ENCODE measurements at regions not wholly inside any gene's neighbourhood (a gene's known extent, or its start where the extent isn't known, plus 50 kb on each side); places are given as distances from the start of the nearest gene placed in this dataset.

DNA sequence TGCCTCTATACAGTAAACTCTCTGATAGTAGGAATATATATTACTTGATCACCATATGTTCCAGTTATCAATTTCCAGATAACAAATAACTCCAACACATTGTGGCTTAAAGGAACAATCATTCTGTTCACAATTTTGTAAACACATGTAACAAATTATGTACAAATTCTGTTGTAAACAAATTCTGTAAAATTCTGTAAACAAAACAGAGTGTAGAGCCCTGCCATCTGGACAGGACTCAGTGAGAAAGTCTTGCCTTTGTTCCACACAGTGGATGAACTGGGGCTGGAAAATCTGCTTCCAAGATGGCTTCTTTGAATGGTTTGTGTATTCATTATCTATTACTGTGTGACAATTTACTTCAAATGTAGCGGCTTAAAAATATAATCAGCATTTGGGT is 69.0 kb upstream of the LRRC7 start:
- WGBS, 2 experiments (ENCODE audit: insufficient coverage in 2 of 2), result no CpG with 5 or more reads among the region's 1 CpG
- H3K27ac ChIP-seq (ENCODE audit: low read depth, low read length, severe bottlenecking), result no peak overlapping the region
- H3K4me3 ChIP-seq (ENCODE audit: extremely low read depth, insufficient read depth, low read length, poor library complexity, severe bottlenecking), result no peak overlapping the region
- no peaks in the 10 kb centered on the region for H3K9me3 ChIP-seq (ENCODE audit: control insufficient read depth, low read length)
- H3K36me3 ChIP-seq (ENCODE audit: control insufficient read depth, insufficient read depth, low read length), result no peaks in the 10 kb centered on the region
- H3K4me1 ChIP-seq (ENCODE audit: control insufficient read depth, insufficient read depth, low read length, poor library complexity, severe bottlenecking), result peaks cover 4% of the 10 kb centered on the region

DNA sequence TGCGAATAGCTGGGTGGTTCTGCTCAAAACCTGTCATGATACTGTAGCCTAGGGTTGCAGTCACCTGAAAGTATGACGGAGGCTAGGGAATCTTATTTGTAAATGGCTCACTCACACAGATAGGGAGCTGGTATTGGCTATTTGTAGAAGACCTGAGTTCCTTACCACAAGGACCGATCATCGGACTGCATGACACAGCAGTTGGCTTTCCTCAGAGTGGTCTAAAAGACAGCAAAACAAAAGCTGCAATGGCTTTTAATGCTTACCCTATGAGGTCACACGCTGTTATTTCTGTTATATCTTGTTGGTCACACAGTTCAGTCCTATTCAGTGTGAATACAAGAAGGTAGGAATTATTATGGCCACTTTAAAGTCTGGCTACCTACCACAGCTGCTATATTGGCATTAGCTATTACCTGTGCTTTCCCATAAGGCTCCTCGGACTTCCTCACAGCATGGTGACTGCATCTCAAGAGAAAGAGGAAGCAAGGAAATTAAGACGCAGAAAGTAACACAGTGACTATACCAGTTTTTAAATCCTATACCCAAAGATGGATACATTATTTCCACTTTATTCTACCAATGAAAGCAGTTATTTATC is 68.4 kb upstream of the LRRC7 start:
- Histone ChIP-seq H3K4me3 (ENCODE audit: extremely low read depth, insufficient read depth, low read length, poor library complexity, severe bottlenecking) (no peak overlapping the region), H3K4me1 (ENCODE audit: control insufficient read depth, insufficient read depth, low read length, poor library complexity, severe bottlenecking) (peaks cover 2% of the 10 kb centered on the region), H3K9me3 (ENCODE audit: control insufficient read depth, low read length) (no peaks in the 10 kb centered on the region), H3K27ac (ENCODE audit: low read depth, low read length, severe bottlenecking) (no peak overlapping the region), H3K36me3 (ENCODE audit: control insufficient read depth, insufficient read depth, low read length) (no peaks in the 10 kb centered on the region)
- WGBS, 2 experiments (ENCODE audit: insufficient coverage in 2 of 2), result 98% methylated on average over 4 to 5 of the region's 7 CpGs

DNA sequence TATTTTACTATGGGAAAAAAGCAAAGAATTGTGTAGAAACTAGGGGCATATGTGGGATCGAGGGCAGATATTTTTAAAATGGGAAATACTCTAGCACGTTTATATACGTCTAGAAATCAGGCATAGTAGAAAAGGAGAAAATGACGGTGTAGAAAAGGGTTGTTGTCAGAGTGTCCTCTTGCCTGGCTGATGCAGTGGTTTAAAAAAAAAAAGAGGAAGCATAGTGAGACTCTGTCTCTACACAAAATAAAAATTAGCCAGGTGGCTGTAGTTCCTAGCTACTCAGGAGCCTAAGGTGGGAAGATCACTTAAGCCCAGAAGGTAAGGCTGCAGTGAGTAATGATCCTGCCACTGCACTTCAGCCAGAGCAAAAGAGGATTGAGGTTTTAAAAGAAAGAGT is 64.7 kb upstream of the LRRC7 start:
- no peaks in the 10 kb centered on the region for H3K9me3 ChIP-seq (ENCODE audit: control insufficient read depth, low read length)
- WGBS, 2 experiments (ENCODE audit: insufficient coverage in 2 of 2), result 85 to 86% methylated on average over 3 to 4 of the region's 4 CpGs
- no peak overlapping the region for H3K27ac ChIP-seq (ENCODE audit: low read depth, low read length, severe bottlenecking)
- no peak overlapping the region for H3K4me3 ChIP-seq (ENCODE audit: extremely low read depth, insufficient read depth, low read length, poor library complexity, severe bottlenecking)
- H3K4me1 ChIP-seq (ENCODE audit: control insufficient read depth, insufficient read depth, low read length, poor library complexity, severe bottlenecking), result no peaks in the 10 kb centered on the region
- H3K36me3 ChIP-seq (ENCODE audit: control insufficient read depth, insufficient read depth, low read length), result no peaks in the 10 kb centered on the region

DNA sequence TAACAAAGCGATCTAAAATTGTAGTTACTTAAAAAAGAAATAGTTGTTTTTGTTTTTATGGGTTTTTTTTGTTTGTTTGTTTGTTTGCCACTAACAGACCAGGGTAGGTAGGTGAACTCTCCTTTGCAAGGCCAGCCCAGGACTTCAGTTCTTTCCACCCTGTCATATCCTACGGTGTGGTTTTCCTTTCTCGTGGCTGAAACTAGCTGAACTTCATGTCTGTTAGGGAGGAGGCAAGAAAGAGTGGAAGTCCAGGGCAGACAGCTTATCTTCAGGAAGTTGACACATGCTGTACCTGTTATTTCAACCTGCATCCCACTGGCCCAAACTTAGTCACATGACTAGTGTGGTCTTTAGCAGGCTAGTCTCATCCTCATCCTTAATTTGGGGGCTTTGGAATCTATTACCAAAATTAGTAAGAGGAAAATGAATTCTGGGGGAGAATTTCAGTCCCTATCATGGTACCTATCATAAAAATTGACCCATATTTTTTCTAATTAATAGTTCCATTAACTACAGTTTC is 62.9 kb upstream of the LRRC7 start:
- no peaks in the 10 kb centered on the region for H3K36me3 ChIP-seq (ENCODE audit: control insufficient read depth, insufficient read depth, low read length)
- WGBS, 2 experiments (ENCODE audit: insufficient coverage in 2 of 2), result 80% methylated on average over 1 of the region's 3 CpGs; no CpG with 5 or more reads in 1 of the 2 experiments
- no peaks in the 10 kb centered on the region for H3K9me3 ChIP-seq (ENCODE audit: control insufficient read depth, low read length)
- H3K4me1 ChIP-seq (ENCODE audit: control insufficient read depth, insufficient read depth, low read length, poor library complexity, severe bottlenecking), result no peaks in the 10 kb centered on the region
- H3K4me3 ChIP-seq (ENCODE audit: extremely low read depth, insufficient read depth, low read length, poor library complexity, severe bottlenecking), result no peak overlapping the region
- H3K27ac ChIP-seq (ENCODE audit: low read depth, low read length, severe bottlenecking), result no peak overlapping the region

- Histone ChIP-seq H3K27ac (ENCODE audit: low read depth, low read length, severe bottlenecking) (no peak overlapping the region), H3K4me1 (ENCODE audit: control insufficient read depth, insufficient read depth, low read length, poor library complexity, severe bottlenecking) (no peaks in the 10 kb centered on the region), H3K4me3 (ENCODE audit: extremely low read depth, insufficient read depth, low read length, poor library complexity, severe bottlenecking) (no peak overlapping the region), H3K36me3 (ENCODE audit: control insufficient read depth, insufficient read depth, low read length) (no peaks in the 10 kb centered on the region), H3K9me3 (ENCODE audit: control insufficient read depth, low read length) (no peaks in the 10 kb centered on the region)
- no CpG with 5 or more reads among the region's 2 CpGs for WGBS, 2 experiments (ENCODE audit: insufficient coverage in 2 of 2)
Measured at GRCh38 chr1:69506311-69506710, 61.4 kb upstream of the LRRC7 start.

DNA sequence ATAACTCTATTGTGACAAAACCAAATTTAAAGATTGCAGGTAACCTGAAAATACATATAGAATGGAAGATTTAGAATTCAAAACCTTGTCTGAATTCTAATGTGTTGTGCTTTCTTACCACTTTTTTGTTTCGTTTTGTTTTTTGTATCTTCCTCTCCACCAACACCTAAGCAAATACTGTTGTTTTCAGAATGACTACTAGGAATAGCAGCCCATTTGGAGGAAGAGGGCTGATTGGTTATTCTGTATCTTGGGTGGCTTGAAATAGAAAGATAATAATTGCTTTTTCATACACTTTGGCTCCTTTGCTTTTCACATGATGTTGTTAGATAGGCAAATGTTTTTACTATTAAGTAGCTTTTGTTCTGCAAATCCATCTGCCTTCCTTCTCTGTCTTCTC is 61.0 kb upstream of the LRRC7 start:
- no CpG with 5 or more reads among the region's 1 CpG for WGBS, 2 experiments (ENCODE audit: insufficient coverage in 2 of 2)
- H3K27ac ChIP-seq (ENCODE audit: low read depth, low read length, severe bottlenecking), result no peak overlapping the region
- H3K9me3 ChIP-seq (ENCODE audit: control insufficient read depth, low read length), result no peaks in the 10 kb centered on the region
- H3K4me3 ChIP-seq (ENCODE audit: extremely low read depth, insufficient read depth, low read length, poor library complexity, severe bottlenecking), result no peak overlapping the region
- no peaks in the 10 kb centered on the region for H3K4me1 ChIP-seq (ENCODE audit: control insufficient read depth, insufficient read depth, low read length, poor library complexity, severe bottlenecking)
- no peaks in the 10 kb centered on the region for H3K36me3 ChIP-seq (ENCODE audit: control insufficient read depth, insufficient read depth, low read length)

- no peaks in the 10 kb centered on the region for H3K4me1 ChIP-seq (ENCODE audit: control insufficient read depth, insufficient read depth, low read length, poor library complexity, severe bottlenecking)
- H3K36me3 ChIP-seq (ENCODE audit: control insufficient read depth, insufficient read depth, low read length), result no peaks in the 10 kb centered on the region
- no peaks in the 10 kb centered on the region for H3K9me3 ChIP-seq (ENCODE audit: control insufficient read depth, low read length)
- no peak overlapping the region for H3K4me3 ChIP-seq (ENCODE audit: extremely low read depth, insufficient read depth, low read length, poor library complexity, severe bottlenecking)
- 75 to 83% methylated on average over 1 of the region's 1 CpG for WGBS, 2 experiments (ENCODE audit: insufficient coverage in 2 of 2)
- H3K27ac ChIP-seq (ENCODE audit: low read depth, low read length, severe bottlenecking), result no peak overlapping the region
Measured at GRCh38 chr1:69510026-69510425, 57.7 kb upstream of the LRRC7 start.

GRCh38 chr1:69511426-69512192 is 56.1 kb upstream of the LRRC7 start:
- H3K4me1 ChIP-seq (ENCODE audit: control insufficient read depth, insufficient read depth, low read length, poor library complexity, severe bottlenecking), result no peaks in the 10 kb centered on the region
- H3K36me3 ChIP-seq (ENCODE audit: control insufficient read depth, insufficient read depth, low read length), result no peaks in the 10 kb centered on the region
- H3K4me3 ChIP-seq (ENCODE audit: extremely low read depth, insufficient read depth, low read length, poor library complexity, severe bottlenecking), result no peak overlapping the region
- H3K9me3 ChIP-seq (ENCODE audit: control insufficient read depth, low read length), result no peaks in the 10 kb centered on the region
- no CpG with 5 or more reads among the region's 1 CpG for WGBS, 2 experiments (ENCODE audit: insufficient coverage in 2 of 2)
- no peak overlapping the region for H3K27ac ChIP-seq (ENCODE audit: low read depth, low read length, severe bottlenecking)

- Histone ChIP-seq H3K4me3 (ENCODE audit: extremely low read depth, insufficient read depth, low read length, poor library complexity, severe bottlenecking) (no peak overlapping the region), H3K36me3 (ENCODE audit: control insufficient read depth, insufficient read depth, low read length) (no peaks in the 10 kb centered on the region), H3K4me1 (ENCODE audit: control insufficient read depth, insufficient read depth, low read length, poor library complexity, severe bottlenecking) (no peaks in the 10 kb centered on the region), H3K9me3 (ENCODE audit: control insufficient read depth, low read length) (no peaks in the 10 kb centered on the region), H3K27ac (ENCODE audit: low read depth, low read length, severe bottlenecking) (no peak overlapping the region)
Measured at GRCh38 chr1:69513601-69514000, 54.1 kb upstream of the LRRC7 start.
